GOT3 (cell line): ENCODE measurements at regions not wholly inside any gene's neighbourhood (a gene's known extent, or its start where the extent isn't known, plus 50 kb on each side); places are given as distances from the start of the nearest gene placed in this dataset.

Experiments used
- DNase-seq: peaks from one replicate; lab custom pipeline; 2025; ENCODE audit warnings: mixed read lengths; lab: John Stamatoyannopoulos, UW

- DNase-seq = no peak
Observed at GRCh38 chr18:67232406-67232805, 284.1 kb downstream of the DSEL start.

- no peak for DNase-seq
Observed at GRCh38 chr18:67222887-67223286, 293.6 kb downstream of the DSEL start.

- no peak for DNase-seq
Observed at GRCh38 chr18:67219821-67220220, 296.7 kb downstream of the DSEL start.

DNA sequence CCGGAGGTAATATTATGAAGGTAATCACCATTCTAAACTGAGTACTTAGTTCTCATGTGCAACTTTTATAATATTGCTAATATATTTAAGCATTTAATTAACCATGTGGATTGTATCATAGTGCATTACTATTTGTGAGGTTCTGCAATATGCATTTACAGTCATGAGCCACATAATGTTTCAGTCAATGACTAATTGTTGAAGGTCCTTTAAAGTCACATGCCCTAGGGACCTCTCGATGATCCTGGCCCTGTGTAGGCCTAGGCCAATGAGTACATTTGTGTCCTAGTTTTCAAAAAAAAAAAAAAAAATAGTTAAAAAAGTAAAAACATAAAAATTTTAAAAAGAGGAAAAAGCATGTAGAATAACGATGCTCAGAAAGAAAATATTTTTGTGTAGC is 298.0 kb downstream of the DSEL start:
- no peak for DNase-seq

DNA sequence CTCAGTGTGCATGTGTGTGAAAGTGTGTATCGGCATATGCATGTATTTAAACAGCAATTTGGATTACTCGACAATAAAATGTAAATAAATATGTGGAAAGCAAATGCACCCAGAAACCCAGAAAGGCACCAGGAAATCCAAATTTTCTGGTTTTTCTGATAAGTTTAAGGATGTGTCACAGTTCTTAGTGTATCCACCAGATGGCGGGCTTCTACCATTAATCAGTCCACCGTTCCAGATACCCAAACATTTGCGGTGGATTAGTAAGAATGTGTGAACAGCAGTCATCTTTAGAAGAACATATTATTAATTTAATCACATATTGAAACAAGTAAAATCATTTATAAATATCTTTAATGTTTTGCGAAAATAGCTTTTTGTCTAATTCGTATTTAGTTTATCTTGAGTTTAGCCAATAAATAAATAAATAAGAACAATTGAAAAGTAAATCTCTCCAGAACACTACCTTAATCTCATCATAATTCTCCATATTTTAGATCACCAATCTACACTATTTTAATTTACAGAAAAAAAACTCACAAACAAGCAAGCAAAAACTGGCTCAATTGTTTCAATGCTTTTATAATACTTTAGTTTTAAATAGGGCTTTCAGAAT is 298.9 kb downstream of the DSEL start:
- no peak for DNase-seq

GRCh38 chr18:67216846-67217245 is 299.7 kb downstream of the DSEL start:
- DNase-seq = no peak

GRCh38 chr18:67215686-67216085 is 300.8 kb downstream of the DSEL start:
- DNase-seq = no peak

DNA sequence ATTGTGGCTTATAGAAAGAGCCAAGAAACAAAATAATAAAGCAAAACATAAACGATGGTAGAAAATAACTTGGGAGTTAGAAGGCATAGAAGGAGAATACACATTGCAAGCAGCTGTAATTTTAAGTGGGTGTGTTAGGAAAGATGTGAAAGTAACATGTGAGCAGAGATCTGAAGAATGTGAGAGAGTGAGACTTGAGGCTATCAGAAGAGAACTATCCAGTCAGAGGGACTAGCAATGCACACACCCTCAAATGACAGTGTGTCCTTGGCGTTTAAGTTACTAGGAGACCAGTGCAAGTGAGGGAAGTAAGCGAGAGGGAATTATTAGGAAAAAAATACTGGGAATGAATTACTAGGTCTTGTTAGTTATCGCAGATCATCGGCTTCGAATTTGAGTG is 304.9 kb downstream of the DSEL start:
- DNase-seq = no peak

- no peak for DNase-seq
Observed at GRCh38 chr18:67200665-67201064, 315.9 kb downstream of the DSEL start.

- no peak for DNase-seq
Observed at GRCh38 chr18:67199993-67200617, 316.4 kb downstream of the DSEL start.

GRCh38 chr18:67194886-67195285 is 321.6 kb downstream of the DSEL start:
- DNase-seq = no peak

DNA sequence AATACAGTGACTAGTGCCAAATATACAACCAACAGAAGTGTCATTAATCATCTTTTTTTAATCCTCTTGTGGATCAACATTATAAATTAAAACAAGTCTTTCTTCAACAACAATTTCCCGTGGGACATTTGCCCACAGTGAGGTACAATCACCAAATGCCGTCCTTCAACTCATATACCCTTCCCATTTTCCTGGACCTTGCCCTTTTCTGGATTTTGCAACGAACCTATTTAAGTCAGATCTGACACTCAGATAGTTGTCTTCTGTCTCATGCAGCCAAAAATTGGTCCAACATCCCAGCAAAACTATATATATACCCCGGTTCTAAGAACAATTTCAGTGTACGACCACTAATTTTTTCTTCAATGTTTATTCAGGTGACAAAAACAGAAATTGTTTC is 324.0 kb downstream of the DSEL start:
- DNase-seq = no peak

- DNase-seq = no peak
Observed at GRCh38 chr18:67183398-67183797, 333.1 kb downstream of the DSEL start.

DNA sequence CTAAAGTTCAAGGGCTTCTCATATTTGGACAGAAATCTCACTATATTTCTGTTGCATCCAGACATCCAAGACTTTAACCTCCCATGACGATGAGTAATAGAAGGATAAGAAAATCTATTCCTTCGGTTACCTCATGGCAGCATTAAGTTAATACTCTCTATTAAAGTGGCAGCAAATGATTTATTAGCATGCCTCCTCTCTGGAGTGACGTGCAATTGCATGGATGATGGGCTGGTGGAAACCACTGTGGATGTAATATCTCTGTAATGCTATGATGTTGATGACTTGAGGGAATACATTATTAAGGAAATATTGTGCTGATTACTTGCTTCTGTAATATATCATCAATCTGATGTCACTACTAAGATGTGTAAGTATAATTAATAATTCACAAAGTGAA is 336.8 kb downstream of the DSEL start:
- DNase-seq = no peak

- no peak for DNase-seq
Observed at GRCh38 chr18:67159662-67160061, 356.9 kb downstream of the DSEL start.

DNA sequence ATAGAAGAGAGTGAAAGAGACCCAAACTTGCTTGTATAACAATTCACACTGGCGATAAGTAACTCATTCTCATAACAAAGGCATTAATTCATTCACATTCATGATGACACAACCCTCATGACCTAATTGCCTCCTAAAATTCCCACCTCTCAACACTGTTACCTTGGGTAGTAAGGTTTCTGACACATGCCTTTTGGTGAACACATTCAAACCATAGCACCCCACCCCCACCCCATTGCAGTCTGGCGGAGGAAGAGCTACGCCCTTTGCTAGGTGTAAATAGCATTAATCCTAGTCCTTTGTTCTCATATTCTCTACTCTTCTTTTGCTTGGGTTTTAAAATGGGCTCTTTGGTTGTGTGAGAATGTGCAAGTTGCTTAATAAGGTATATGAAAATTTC is 361.5 kb downstream of the DSEL start:
- DNase-seq = no peak

DNA sequence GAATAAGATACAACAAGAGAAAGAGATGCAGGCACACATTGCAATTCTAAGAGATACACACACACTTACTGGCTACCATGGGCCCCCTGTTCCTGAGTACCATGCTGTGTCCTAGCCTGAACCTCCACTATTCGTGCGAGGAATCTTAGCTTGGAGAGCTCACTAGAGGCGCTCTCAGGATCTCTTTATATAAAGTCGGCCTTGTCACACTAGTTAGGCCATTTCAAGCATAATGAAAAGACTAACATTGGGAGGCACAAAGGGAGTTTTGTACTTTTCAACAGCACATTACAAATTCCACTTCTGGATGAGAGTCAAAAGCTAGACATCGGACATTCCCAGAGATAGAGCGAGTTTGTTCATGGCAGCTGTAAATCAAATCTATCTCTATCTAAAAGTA is 365.2 kb downstream of the DSEL start:
- no peak for DNase-seq

- no peak for DNase-seq
Observed at GRCh38 chr18:67145586-67146292, 370.8 kb downstream of the DSEL start.

DNA sequence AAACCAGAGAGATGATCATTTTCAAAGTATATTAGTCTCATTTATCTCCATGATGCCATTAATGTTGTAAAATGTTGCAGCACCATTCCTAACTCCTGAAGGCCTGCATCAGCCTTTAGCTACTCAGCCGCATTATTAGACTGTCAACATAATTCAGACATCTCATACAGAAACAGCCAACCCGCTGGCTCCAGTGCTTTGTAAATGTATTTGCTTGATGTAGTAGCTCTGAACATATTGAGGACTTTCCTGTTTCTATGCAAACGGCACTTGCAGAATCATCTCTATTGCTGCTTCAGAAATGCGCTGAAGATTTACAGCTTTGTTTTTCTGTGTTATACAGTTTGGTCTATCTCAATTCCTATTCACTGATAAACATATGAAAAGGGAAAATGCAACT is 372.2 kb downstream of the DSEL start:
- no peak for DNase-seq

- DNase-seq = no peak
Observed at GRCh38 chr18:67143028-67143427, 373.5 kb downstream of the DSEL start.

DNA sequence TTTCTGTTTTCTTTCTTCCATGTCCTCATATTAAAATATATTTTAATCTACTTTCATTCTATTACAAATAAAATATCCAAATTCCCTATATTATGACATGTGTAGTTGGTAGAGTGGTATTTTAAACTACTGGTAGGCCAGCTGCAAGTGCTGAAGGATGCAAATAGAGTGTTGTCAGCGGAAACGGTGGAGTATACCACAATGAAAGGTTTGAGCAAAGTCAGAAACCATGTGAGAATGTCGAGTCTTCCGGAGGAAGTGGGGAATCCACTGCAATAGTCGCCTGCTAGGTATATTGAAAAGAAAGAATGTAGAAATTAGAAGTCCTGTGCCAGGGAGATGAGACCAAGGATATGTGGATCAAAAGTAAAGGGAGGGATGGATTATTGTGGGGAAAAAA is 373.9 kb downstream of the DSEL start:
- no peak for DNase-seq

DNA sequence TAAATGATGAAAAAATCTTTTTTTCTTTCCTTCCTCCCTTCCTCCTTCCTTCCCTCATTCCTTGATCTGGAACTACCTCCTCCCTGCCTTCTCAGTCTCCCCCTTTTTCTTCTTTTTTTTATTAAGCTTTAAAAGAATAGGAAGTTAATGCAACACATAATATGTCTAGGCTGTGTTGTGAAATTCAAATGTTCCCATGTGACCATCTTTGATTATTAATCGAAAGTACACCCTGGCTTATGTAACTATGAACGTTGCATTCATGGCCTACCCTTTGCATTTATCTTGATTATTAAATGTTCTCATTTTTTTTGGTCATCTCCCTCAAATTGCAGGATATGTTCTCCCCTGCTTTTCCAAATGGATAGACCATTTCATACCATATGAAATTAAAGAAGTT is 376.0 kb downstream of the DSEL start:
- no peak for DNase-seq

- DNase-seq = no peak
Observed at GRCh38 chr18:67139899-67140298, 376.6 kb downstream of the DSEL start.

GRCh38 chr18:67135981-67136380 is 380.5 kb downstream of the DSEL start:
- DNase-seq = no peak
